Liver (tissue), 3 donors: ENCODE measurements at regions not wholly inside any gene's neighbourhood (a gene's known extent, or its start where the extent isn't known, plus 50 kb on each side); places are given as distances from the start of the nearest gene placed in this dataset.

ENCODE experiments used
- CTCF ChIP-seq: fragments of 150-350 bp; IDR thresholded peaks from 2 replicates; pipeline ENCODE4 v1.5.1; 2017; ENCODE audit warnings: improper control_type of control experiment, low read depth, low read length; ENCODE audit not compliant: missing input control
- FOXA1 ChIP-seq: IDR thresholded peaks from 2 replicates; pipeline ENCODE4 v1.6.1; 2016; ENCODE audit warnings: antibody characterized with exemption
- GABPA ChIP-seq, 2 donors: IDR thresholded peaks in 1 of 2; conservative IDR thresholded peaks in 1 of 2; 2 replicates each; pipeline ENCODE4 v1.6.1; 2016; ENCODE audit warnings: antibody characterized with exemption in 2 of 2, mild to moderate bottlenecking in 1 of 2, moderate library complexity in 1 of 2
- JUND ChIP-seq, 2 donors: IDR thresholded peaks; 2 replicates each; pipeline ENCODE4 v1.6.1; 2016; ENCODE audit warnings: antibody characterized with exemption in 2 of 2
- MAX ChIP-seq: IDR thresholded peaks from 2 replicates; pipeline ENCODE4 v1.6.1; 2016; ENCODE audit warnings: antibody characterized with exemption
- RAD21 ChIP-seq, 2 donors: IDR thresholded peaks; 2 replicates each; pipeline ENCODE4 v1.6.1; 2016; ENCODE audit warnings: antibody characterized with exemption in 2 of 2, mild to moderate bottlenecking in 2 of 2
- REST ChIP-seq: IDR thresholded peaks from 2 replicates; pipeline ENCODE4 v1.6.1; 2016; ENCODE audit warnings: antibody characterized with exemption, mild to moderate bottlenecking
- TAF1 ChIP-seq: conservative IDR thresholded peaks from 2 replicates; pipeline ENCODE4 v1.6.1; 2016; ENCODE audit warnings: antibody characterized with exemption, mild to moderate bottlenecking
- donor health status: healthy.
- donor health status: healthy.

GRCh38 chr21:16663436-16663835 is 849.4 kb upstream of the CXADR start:
- TF ChIP-seq CTCF (no peak), MAX (no peak), JUND (IDR thresholded peaks at IDR 0.05) (no peak), REST (no peak), TAF1 (no peak), GABPA (IDR thresholded peaks at IDR 0.05 in 1 of 2, conservative IDR thresholded peaks at IDR 0.05 in 1 of 2) (no peak), FOXA1 (no peak), RAD21 (IDR thresholded peaks at IDR 0.05) (no peak)
